BE2C (cell line): ENCODE measurements at regions not wholly inside any gene's neighbourhood (a gene's known extent, or its start where the extent isn't known, plus 50 kb on each side); places are given as distances from the start of the nearest gene placed in this dataset.

ENCODE experiments used
- DNase-seq: peaks from one replicate; pipeline ENCODE4 v3.0.0-alpha.2; 2020
- H3K27me3 ChIP-seq: fragments of 250-450 bp; sonication (Bioruptor Pico); 2 replicates; pipeline ENCODE4 v1.5.1; 2020; ENCODE audit warnings: mild to moderate bottlenecking
- H3K36me3 ChIP-seq: fragments of 250-450 bp; sonication (Bioruptor Pico); 2 replicates; pipeline ENCODE4 v1.5.1; 2020; ENCODE audit warnings: mild to moderate bottlenecking
- H3K4me1 ChIP-seq: fragments of 250-450 bp; sonication (Bioruptor Pico); 2 replicates; pipeline ENCODE4 v1.5.1; 2020
- H3K4me3 ChIP-seq: 2 replicates; pipeline ENCODE4 v1.5.1; 2011; ENCODE audit warnings: low read depth, low read length
- H3K9me3 ChIP-seq: fragments of 250-450 bp; sonication (Bioruptor Pico); 2 replicates; pipeline ENCODE4 v1.5.1; 2020
- CTCF ChIP-seq: IDR thresholded peaks from 2 replicates; pipeline ENCODE4 v1.5.1; 2012; ENCODE audit warnings: mild to moderate bottlenecking, low read depth, low read length

- TF ChIP-seq CTCF, result no peak
- H3K4me1 ChIP-seq, result no peaks in the 10 kb centered on the region
- H3K9me3 ChIP-seq, result no peaks in the 10 kb centered on the region
- H3K36me3 ChIP-seq, result no peaks in the 10 kb centered on the region
- H3K4me3 ChIP-seq, result no peak overlapping the region
- DNase-seq, result no peak
- no peaks in the 10 kb centered on the region for H3K27me3 ChIP-seq
These were observed 167.2 kb upstream of the IRX4 start for GRCh38 chr5:2049876-2050275.

GRCh38 chr5:2048664-2049063 is 165.9 kb upstream of the IRX4 start:
- Histone ChIP-seq H3K9me3 (no peaks in the 10 kb centered on the region), H3K4me3 (no peak overlapping the region), H3K36me3 (no peaks in the 10 kb centered on the region), H3K27me3 (no peaks in the 10 kb centered on the region), H3K4me1 (no peaks in the 10 kb centered on the region)
- no peak for TF ChIP-seq CTCF
- DNase-seq, result no peak

- H3K36me3 ChIP-seq, result no peaks in the 10 kb centered on the region
- no peak overlapping the region for H3K4me3 ChIP-seq
- no peaks in the 10 kb centered on the region for H3K27me3 ChIP-seq
- TF ChIP-seq CTCF, result no peak
- no peaks in the 10 kb centered on the region for H3K4me1 ChIP-seq
- no peak for DNase-seq
- no peaks in the 10 kb centered on the region for H3K9me3 ChIP-seq
These were observed 164.7 kb upstream of the IRX4 start for GRCh38 chr5:2047341-2047927.

- DNase-seq, result no peak
- TF ChIP-seq CTCF, result no peak
- Histone ChIP-seq H3K4me1 (no peaks in the 10 kb centered on the region), H3K4me3 (no peak overlapping the region), H3K36me3 (no peaks in the 10 kb centered on the region), H3K9me3 (no peaks in the 10 kb centered on the region), H3K27me3 (peaks cover 14% of the 10 kb centered on the region; the same call in 1 of the 2 replicates)
These were observed 161.3 kb upstream of the IRX4 start for GRCh38 chr5:2044041-2044440.

- Histone ChIP-seq H3K4me3 (no peak overlapping the region), H3K36me3 (no peaks in the 10 kb centered on the region), H3K9me3 (no peaks in the 10 kb centered on the region), H3K4me1 (no peaks in the 10 kb centered on the region), H3K27me3 (peaks cover 38% of the 10 kb centered on the region)
- DNase-seq, result no peak
- TF ChIP-seq CTCF, result no peak
These were observed 156.4 kb upstream of the IRX4 start for GRCh38 chr5:2039180-2039531.

GRCh38 chr5:2038321-2039179 is 155.8 kb upstream of the IRX4 start:
- TF ChIP-seq CTCF, result peak; percentile 58
- Histone ChIP-seq H3K36me3 (no peaks in the 10 kb centered on the region), H3K4me3 (peak overlapping the region; percentile 28; the same call in 1 of the 2 replicates), H3K4me1 (no peaks in the 10 kb centered on the region), H3K27me3 (peaks cover 38% of the 10 kb centered on the region), H3K9me3 (no peaks in the 10 kb centered on the region)
- DNase-seq, result peak; percentile 61
